HK-2 (cell line): ENCODE measurements at regions not wholly inside any gene's neighbourhood (a gene's known extent, or its start where the extent isn't known, plus 50 kb on each side); places are given as distances from the start of the nearest gene placed in this dataset.
"Not testable (repeated sequence)": the region's sequence is repeated elsewhere in the genome, so short reads cannot be mapped to it uniquely, and the experiment has no call there.

Experiments used
- DNase-seq: peaks from one replicate; pipeline ENCODE4 v3.0.0-alpha.2; 2018; ENCODE audit not compliant: unreplicated experiment

DNA sequence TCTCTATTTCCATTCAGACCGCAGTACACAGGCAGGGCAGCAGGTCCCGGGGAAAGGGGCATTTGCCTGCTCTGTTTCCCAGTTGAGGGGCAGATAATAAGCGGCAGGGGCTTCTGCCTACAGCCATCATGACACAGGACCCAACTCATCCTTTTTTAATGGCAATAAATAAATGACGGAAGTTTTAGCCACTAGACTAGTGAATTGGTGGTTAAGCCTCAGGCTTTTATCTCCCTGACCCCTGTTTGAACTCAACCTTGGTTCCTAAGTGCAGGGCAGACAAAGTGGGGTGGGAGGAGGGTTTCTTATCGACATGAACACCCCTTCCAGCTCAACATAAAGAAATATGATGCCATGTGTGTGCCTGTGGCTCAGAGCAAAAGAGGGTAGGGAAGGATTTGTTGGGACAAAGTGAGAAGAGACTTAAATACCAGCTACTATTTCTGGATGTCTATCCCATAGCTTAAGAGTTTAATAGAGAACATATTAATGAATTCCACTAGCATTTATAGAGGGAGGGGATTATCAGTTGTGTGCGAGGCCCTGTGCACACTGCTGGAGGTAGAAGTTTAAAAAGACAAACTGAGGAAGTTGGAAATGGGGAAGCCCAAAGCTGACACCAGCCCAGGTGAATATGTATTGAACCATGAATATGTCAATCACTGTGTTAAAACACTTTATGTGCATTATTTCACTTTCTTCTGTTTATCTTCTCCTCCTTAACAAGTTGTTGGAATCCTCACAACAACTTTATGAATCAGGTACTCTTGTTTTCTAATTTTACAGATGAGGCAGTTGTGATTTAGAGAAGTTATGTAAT is 939.4 kb downstream of the MCTP2 start:
- DNase-seq: no peak

DNA sequence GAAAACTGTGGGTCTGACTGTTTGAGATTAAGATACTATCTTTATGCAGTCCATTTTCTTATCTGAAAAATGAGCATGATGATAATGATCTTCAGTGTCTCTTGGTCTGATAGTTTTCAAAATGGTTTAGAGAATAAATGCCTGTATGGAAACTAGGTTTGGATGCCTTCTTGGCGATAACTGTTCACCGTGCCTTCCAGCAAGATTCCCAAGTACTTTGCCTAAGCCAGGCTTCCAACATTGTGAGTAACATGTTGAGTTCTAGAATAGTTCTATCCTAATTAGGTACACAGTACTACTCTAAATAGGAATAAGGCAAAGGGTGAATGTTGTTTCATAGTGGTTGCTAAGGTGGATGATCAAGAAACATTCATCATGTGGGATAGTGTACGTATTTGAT is 940.2 kb downstream of the MCTP2 start:
- DNase-seq: no peak

DNA sequence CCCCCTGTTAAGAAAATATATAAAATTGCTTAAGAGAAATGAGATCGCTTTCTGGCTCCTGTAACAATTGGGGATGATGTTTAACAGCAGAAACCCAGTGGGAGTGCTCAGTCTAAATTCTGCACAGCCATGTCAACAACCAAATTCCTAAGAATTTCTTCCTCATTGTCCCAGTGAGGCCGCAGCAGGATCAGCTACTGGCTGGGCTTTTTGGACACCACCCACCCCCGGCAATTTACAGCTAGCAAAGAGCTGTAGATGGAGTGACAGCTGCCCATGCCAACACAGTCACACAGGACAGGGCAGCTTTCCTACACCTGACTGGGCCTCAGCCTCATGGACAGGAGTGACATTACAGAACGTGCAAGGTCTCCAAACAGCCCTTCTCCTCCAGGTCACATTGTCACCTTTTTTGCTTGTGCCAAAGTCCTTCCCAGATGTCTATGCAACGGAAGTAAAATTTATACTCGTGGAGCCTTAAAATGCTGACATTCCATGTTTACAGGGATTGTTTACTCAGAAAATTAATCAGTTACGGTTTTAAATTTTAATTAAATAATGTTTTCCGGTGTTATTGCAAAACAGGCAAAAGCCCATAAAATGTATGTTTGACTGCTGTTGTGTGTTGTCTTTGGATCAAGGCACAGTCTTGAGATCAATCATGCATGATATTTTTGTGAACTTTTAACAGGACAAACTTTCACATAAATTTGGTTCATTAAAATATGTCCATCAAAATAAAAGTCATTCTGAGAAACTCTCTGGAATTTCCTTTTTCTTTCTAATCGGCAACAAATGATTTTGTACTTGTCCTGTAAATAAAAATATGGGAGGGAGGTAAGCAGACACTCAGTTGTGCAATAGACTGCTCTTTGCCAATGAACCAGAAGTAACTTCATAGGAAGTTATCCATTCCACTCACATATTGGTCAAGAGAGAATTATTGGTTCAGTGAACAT is 943.2 kb downstream of the MCTP2 start:
- no peak for DNase-seq

DNA sequence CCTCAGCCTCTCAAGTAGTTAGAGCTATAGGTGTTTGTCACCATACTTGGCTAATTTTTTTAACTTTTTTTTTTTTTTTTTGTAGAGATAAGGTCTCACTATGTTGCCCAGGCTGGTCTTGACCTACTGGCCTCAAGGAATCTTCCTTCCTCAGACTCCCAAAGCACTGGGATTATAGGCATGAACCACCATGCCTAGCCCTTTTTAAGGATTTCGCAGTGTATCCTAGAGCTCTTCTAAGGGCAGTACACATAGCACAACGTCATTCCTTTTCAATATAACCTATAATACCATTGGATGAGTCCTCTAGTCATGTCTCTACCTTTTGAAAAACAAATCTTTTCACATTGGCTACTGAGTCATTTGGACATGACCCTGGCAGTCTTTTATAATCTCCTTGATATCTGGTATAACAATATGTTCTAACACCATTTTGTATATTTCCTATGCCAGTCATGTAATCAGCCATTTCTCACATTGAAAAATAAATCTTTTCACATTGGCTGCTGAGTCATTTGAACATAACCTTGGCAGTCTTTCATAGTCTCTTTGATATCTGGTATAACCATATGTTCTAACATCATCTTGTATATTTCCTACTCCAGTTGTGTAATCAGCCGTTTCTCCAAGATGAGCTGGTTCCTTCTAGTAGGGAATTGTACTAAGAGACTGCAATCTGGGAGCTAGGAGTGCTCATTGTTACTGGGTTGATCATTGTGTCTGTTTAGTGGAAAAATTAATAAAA is 944.7 kb downstream of the MCTP2 start:
- DNase-seq: no peak

DNA sequence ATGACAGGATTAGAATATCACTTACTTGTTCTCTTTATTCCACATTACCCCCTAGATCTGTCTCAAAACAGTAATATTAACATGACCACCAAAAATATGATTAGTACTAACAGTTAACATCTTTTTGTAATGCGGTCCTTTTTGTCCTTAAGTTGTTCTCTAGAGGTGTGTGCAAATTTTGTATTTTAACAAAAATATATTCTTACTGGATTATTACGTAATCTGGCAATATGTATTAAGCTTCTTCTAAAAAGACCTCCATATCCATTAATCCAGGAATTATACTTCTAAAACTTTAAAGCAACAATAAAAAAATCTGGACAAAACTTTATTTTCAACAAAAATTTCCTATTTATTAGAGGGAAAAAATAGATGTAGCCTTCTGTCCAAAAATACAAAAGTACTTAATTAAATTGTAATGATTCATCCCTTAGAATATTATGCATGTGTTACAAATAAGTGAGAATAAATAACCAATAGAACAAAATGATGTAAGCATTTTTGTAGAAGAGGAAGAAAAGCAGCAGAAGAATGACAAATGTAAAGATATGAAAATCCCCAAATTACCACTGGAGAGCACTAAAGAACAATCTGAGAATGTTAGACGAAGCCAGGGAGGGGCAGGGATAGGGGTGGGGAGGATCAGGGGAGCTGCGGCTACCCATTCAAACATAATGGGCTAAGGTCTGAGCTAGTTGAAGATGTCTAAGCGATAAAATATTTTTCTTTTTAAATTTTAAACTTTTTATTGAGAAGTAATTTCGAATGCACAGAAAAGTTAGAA is 945.6 kb downstream of the MCTP2 start:
- no peak for DNase-seq

DNA sequence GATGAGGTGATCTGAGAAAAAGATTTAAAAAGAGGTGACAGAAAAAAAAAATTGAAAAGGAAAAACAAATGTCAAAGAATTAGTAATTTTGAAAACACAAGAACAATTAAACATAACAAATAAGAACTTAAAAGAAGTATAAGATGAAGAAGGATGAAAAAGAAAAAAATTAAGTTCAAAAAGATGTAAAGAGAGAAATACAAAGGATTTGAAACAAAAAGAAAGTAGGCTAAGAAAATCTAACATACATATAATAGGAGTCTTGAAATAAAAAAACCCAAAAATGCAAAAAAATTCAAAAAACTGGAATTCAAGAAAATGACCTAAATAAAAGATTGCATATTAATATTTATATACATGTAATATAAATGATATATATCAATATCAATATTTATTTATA is 949.2 kb downstream of the MCTP2 start:
- no peak for DNase-seq

DNA sequence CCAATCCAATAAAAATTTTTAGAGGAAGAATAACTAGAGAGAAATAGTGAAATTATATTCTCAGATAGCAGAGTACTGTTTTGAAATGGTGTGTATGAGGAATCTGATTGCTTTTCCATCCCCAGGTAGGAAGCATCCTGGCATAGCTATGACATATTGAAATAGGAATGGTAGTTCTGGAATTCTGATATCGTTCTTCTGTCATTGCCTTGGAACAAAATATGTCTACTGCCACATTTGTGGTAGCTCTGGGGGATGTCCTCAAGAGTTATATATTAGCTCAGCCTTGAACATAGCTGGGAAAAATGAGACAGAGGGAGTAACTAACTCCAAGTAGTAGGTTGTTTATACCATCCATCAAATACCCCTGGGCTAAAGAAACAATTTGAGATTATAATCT is 950.7 kb downstream of the MCTP2 start:
- no peak for DNase-seq

DNA sequence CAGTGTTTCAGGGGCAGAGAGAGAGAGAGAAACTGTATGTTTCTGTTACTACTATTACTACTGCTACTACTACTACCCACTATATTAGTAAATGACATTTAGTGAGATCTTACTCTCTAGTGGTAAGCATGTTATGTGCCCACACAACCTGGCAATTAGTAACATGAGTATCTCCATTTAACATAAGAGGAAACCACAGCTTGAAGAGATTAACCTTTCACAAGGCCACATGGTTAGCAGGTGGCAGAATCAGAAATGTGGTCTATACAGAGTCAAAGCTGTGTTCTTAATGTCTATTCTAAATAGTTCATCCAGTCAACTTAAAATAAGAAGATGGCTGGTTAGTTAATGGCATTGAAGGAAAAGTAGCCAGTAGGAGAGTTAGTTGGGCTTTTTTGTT is 961.6 kb downstream of the MCTP2 start:
- DNase-seq: no peak

DNA sequence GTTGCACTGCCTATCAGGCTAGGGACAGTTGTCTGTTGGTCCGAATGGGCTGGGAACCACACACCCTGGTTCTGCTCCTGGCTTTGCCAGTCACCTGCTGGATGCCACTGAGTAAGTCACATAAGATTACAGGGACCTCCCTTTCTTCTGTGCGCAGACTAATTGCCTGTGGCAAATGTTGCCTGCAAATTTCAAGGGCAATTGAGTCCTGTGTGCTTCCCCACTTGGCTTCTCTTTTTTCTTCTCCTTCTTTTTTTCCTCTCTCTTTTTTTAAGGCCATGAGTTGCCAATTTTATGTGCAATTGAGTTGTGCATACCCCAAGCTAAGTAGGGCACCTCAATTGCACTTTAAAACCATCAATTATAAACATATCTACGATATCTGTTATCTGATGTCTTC is 963.4 kb downstream of the MCTP2 start:
- no peak for DNase-seq

DNA sequence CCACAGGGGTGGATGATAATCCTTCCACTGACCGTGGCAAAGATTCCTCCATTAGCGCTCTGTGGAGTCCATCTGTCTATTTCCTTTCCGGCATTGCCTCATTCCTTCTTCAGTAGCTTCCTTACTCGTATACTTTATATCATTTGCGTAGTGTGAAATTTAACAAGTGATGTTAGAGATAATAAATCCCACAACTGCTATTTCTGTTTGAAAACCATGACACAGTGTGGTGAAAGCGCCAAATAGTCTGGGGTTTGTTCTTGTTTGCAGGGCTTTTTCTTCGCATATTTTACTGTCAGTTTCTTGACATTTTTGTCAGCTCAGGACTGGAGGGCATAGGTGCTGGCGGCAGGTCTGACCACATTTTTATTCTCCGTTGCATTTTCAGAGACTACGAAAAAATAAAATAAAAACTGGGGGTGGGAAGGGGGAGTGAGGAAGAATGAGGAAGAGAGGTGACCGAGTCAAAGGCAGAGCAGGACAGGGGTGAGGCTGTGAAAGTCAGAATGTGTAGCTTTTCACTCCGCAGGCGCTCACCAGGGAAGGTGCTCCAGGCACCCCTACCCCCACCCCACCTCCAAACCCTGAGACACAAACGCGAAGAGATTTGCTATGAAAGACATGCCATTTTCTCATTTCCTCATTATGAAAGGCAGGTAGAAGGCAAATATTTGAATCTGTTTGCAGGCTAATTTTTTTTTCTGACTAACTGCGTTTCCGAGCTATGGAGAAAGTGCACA is 965.0 kb downstream of the MCTP2 start:
- no peak for DNase-seq

DNA sequence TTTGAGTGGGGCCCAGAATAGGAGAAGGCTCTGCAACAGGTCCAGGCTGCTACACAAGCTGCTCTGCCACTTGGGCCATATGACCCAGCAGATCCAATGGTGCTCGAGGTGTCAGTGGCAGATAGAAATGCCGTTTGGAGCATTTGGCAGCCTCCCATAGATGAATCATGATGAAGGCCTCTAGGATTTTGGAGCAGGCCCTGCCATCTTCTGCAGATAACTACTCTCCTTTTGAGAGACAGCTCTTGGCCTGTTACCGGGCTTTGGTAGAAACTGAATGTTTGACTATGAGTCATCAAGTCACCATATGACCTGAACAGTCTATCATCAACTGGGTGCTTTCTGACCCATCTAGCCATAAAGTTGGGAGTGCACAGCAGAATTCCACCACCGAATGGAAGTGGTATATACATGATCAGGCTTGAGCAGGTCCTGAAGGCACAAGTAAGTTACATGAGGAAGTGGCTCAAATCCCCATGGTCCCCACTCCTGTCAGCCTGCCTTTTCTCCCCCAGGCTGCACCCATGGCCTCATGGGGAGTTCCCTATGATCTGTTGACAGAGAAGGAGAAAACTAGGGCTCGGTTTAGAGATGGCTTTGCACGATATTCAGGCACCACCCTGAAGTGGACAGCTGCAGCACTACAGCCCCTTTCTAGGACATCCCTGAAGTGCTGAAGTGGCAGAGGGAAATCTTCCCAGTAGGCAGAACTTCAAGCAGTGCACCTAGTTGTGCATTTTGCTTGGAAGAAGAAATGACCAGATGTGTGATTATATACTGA is 971.4 kb downstream of the MCTP2 start:
- DNase-seq: no peak

DNA sequence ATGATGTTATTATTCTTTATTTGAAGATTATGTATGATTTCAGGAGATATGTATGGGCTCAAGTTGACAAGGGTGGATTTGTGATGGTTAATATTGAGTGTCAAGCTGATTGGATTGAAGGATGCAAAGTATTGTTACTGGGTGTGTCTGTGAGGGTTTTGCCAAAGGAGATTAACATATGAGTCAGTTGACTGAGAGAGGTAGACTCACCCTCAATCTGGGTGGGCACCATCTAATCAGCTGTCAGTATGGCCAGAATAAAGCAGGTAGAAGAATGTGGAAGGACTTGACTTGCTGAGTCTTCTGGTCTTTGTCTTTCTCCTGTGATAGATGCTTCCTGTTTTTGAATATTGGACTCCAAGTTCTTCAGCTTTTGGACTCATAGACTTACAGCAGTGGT is 973.7 kb downstream of the MCTP2 start:
- no peak for DNase-seq

DNA sequence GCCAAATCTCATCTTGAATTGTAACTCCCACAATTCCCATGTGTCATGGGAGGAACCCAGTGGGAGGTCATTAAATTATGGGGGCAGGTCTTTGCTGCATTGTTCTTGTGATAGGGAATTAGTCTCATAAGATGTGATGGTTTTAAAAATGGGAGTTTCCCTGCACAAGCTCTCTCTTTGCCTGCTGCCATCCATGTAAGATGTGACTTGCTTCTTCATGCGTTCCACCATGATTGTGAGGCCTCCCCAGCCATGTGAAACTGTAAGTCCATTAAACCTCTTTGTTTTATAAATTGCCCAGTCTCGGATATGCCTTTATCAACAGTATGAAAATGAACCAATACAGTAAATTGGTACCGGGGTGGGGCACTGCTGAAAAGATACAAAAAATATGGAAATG is 974.5 kb downstream of the MCTP2 start:
- not testable (repeated sequence) for DNase-seq

DNA sequence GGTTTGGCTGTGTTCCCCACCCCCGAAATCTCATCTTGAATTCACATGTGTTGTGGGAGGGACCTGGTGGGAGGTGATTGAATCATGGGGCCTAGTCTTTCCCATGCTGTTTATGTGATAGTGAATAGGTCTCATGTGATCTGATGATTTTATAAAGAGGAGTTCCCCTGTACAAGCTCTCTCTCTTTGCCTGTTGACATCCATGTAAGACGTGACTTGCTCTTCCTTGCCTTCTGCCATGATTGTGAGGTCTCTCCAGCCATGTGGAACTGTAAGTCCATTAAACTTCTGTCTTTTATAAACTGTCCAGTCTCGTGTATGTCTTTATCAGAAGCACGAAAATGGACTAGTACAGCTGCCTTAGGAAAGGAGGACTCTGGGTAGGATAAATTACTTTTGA is 976.7 kb downstream of the MCTP2 start:
- DNase-seq: no peak

DNA sequence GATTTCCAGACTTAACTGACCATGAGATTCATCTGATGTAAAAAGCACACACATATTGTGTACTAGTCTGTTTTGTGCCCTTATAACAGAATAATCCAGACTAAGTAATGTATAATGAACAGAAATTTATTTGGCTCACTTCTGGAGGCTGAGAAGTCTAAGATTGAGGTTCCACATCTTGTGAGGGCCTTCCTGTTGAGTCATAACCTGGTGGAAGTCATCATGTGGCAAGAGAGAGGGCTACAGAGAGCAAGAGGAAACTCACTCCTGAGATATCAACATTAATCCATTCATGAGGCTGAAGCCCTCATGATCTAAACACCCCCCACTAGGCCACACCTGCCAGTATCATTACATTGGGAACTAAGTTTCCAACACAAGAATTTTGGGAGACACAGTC is 977.6 kb downstream of the MCTP2 start:
- no peak for DNase-seq

DNA sequence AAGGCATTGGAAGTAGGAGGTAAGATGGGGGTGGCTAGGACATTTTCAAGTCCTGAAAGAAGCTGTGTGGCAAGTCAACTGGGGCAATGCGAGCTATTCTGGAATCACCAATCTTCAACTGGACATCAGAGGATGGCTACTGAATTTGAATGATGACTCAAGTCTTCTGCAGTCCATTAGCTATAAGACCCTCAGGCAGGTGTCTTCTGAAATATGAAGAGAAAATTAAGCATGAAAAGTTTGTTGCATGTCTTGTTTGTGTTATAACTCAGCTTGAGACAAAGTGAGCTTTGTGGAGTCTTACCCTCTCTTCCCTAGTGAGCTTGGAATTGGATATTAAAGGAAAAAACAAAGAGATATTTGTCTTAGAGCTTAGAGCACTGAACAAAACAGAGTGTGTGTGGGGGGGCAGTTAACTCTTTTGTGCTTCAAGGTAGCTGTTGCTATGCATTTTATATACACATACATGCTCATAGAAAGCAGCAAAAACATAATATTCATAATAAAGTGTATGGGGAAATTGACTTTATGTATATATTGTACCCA is 979.1 kb downstream of the MCTP2 start:
- DNase-seq: no peak

DNA sequence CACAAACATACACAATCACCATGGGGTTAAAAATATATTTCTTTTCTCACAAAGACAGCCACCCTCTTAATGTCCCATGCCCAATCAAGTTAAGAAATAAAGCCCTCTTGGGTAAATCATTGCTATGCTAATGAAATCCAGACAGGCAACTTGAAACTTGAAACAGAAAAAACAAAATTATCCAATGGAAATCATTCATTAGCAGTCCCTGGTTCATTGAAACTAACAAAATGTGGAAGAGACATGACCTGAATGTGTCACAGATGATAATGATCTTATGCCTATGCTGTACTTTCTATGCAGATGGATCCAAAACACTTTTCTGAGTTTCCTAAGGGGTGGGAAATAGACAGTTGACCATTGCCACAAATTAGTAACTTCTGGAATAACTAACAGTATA is 983.7 kb downstream of the MCTP2 start:
- DNase-seq: no peak

DNA sequence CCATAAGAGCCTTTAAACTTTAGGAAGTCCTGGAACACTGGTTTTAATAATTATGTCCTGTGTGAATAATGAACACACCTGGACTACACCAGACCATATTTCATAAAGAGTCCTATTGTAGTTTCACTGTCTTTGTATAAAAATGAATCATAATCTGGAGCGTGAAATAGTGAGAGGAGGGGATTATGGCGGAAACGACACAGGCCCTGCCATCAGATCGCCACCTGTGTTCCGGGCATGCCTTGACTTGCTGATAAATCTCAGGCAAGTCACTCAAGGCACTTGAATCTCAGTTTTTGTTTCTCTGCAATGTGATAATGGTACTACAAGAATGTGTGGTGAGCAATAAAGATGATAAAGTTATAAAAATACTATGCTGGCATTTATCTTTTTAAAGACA is 995.5 kb downstream of the MCTP2 start:
- DNase-seq: no peak

DNA sequence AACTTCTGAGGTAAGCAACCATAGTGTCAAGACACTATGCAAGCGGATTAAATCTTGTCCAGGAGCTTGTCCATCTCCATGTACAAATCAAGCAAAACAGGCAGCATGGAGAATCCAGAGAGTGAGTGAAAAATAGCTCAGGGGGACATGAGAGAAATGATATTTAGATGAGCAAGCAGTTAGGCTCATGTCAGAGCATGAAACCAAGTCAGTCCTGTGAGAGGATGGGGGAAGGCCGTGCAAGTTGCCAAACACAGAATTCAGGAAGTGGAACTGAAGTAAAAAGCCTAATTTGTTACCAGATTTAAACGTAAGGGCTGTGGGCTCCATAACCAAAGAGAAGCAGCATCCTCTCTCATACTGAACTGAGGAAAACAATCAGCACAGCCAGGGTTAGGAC is 995.9 kb downstream of the MCTP2 start:
- DNase-seq: no peak
